HEK293T (cell line): ENCODE measurements at regions not wholly inside any gene's neighbourhood (a gene's known extent, or its start where the extent isn't known, plus 50 kb on each side); places are given as distances from the start of the nearest gene placed in this dataset.

Experiments
- CTCF ChIA-PET: fragments of 350-600 bp; formaldehyde crosslinking; extraction: SDS; loops from one replicate; lab custom pipeline; 2021; ENCODE audit warnings: antibody characterized with exemption, inconsistent platforms; lab: Yijun Ruan, JAX
- POLR2A ChIA-PET: fragments of 350-600 bp; formaldehyde crosslinking; extraction: SDS; loops from one replicate; lab custom pipeline; 2020; ENCODE audit warnings: antibody characterized with exemption, inconsistent platforms; lab: Yijun Ruan, JAX
- DNase-seq: peaks from one replicate; pipeline ENCODE4 v3.0.0; 2012; ENCODE audit warnings: mixed read lengths; ENCODE audit errors: extremely low spot score
- ARNT ChIP-seq: fragments of 450-650 bp; IDR thresholded peaks from 2 replicates; pipeline ENCODE4 v1.6.1; 2017; ENCODE audit warnings: mild to moderate bottlenecking
- BHLHE40 ChIP-seq: fragments of 450-650 bp; IDR thresholded peaks from 2 replicates; pipeline ENCODE4 v1.6.1; 2016; ENCODE audit warnings: mild to moderate bottlenecking, moderate library complexity, borderline replicate concordance
- CTBP1 ChIP-seq: fragments of 450-650 bp; IDR thresholded peaks from 2 replicates; pipeline ENCODE4 v1.6.1; 2016; ENCODE audit warnings: borderline replicate concordance
- ELF4 ChIP-seq: fragments of 450-650 bp; IDR thresholded peaks from 2 replicates; pipeline ENCODE4 v1.6.1; 2017; ENCODE audit warnings: antibody characterized with exemption
- FOXA1 ChIP-seq: fragments of 450-650 bp; IDR thresholded peaks from 2 replicates; pipeline ENCODE4 v1.6.1; 2016; ENCODE audit warnings: mild to moderate bottlenecking
- FOXK2 ChIP-seq: fragments of 450-650 bp; IDR thresholded peaks from 2 replicates; pipeline ENCODE4 v1.6.1; 2016; ENCODE audit warnings: mild to moderate bottlenecking
- FOXM1 ChIP-seq: fragments of 450-650 bp; IDR thresholded peaks from 2 replicates; pipeline ENCODE4 v1.6.1; 2017; ENCODE audit warnings: mild to moderate bottlenecking, borderline replicate concordance
- HDGF ChIP-seq: fragments of 450-650 bp; IDR thresholded peaks from 2 replicates; pipeline ENCODE4 v1.6.1; 2017; ENCODE audit warnings: antibody characterized with exemption, borderline replicate concordance
- L3MBTL2 ChIP-seq: fragments of 450-650 bp; conservative IDR thresholded peaks from 2 replicates; pipeline ENCODE4 v1.6.1; 2016; ENCODE audit warnings: mild to moderate bottlenecking
- LEF1 ChIP-seq: fragments of 450-650 bp; IDR thresholded peaks from 2 replicates; pipeline ENCODE4 v1.6.1; 2017; ENCODE audit warnings: mild to moderate bottlenecking, borderline replicate concordance
- NFRKB ChIP-seq: fragments of 450-650 bp; IDR thresholded peaks from 2 replicates; pipeline ENCODE4 v1.6.1; 2016; ENCODE audit warnings: mild to moderate bottlenecking, moderate library complexity
- SP1 ChIP-seq: fragments of 450-650 bp; IDR thresholded peaks from 2 replicates; pipeline ENCODE4 v1.6.1; 2017
- SUZ12 ChIP-seq: fragments of 450-650 bp; IDR thresholded peaks from 2 replicates; pipeline ENCODE4 v1.6.1; 2016; ENCODE audit warnings: mild to moderate bottlenecking
- TARDBP ChIP-seq: fragments of 450-650 bp; IDR thresholded peaks from 2 replicates; pipeline ENCODE4 v1.6.1; 2016
- ZNF384 ChIP-seq: fragments of 450-650 bp; IDR thresholded peaks from 2 replicates; pipeline ENCODE4 v1.6.1; 2016
- TF ChIP-seq, protein P1 (sequence below): fragments of 450-650 bp; IDR thresholded peaks from 2 replicates; pipeline ENCODE4 v1.6.1; 2016

GRCh38 chr5:56466136-56466816, 233.1 kb upstream of the ANKRD55 start:
- POLR2A ChIA-PET: no interaction called here
- TF ChIP-seq LEF1 (no peak), ELF4 (no peak), FOXK2 (no peak), BHLHE40 (no peak), ZNF384 (no peak), L3MBTL2 (no peak), SUZ12 (no peak), HDGF (no peak), ARNT (no peak), TARDBP (no peak), SP1 (no peak), FOXM1 (no peak), NFRKB (no peak), CTBP1 (no peak), FOXA1 (no peak)
- TF ChIP-seq, protein P1, sequence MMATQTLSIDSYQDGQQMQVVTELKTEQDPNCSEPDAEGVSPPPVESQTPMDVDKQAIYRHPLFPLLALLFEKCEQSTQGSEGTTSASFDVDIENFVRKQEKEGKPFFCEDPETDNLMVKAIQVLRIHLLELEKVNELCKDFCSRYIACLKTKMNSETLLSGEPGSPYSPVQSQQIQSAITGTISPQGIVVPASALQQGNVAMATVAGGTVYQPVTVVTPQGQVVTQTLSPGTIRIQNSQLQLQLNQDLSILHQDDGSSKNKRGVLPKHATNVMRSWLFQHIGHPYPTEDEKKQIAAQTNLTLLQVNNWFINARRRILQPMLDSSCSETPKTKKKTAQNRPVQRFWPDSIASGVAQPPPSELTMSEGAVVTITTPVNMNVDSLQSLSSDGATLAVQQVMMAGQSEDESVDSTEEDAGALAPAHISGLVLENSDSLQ: no peak
- CTCF ChIA-PET: no interaction called here
- no peak for DNase-seq

DNA sequence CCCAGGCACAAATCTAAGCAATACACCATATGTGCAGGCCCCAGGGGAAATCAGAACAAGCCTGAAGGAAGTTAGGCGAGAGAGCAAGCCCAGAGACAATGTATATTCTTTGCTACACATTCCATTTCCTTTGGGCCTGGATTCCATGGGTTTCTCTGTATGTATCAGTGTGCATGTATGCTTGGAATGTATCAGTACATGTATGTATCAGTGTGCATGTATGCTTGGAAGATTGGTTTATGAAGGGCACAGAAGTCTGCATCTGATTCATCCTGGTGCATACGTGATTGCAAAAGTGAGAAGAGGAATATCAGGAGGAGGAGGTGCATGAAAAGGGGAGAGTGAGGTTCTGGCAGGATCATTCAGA, 232.6 kb upstream of the ANKRD55 start:
- CTCF ChIA-PET: no interaction called here
- TF ChIP-seq ZNF384 (no peak), HDGF (no peak), L3MBTL2 (no peak), TARDBP (no peak), LEF1 (no peak), SUZ12 (no peak), ELF4 (no peak), FOXK2 (no peak)
- TF ChIP-seq, protein P1: no peak
- DNase-seq: no peak
- POLR2A ChIA-PET: no interaction called here

GRCh38 chr5:56464935-56465768, 232.0 kb upstream of the ANKRD55 start:
- TF ChIP-seq, protein P1: no peak
- TF ChIP-seq LEF1 (no peak), TARDBP (no peak), L3MBTL2 (no peak), FOXM1 (no peak), FOXK2 (no peak), ELF4 (no peak), CTBP1 (no peak), NFRKB (no peak), ARNT (no peak), SUZ12 (no peak), BHLHE40 (no peak), SP1 (no peak), HDGF (no peak), FOXA1 (no peak), ZNF384 (no peak)
- ChIA-PET CTCF (no interaction called here), POLR2A (no interaction called here)
- DNase-seq: no peak

GRCh38 chr5:56463944-56464571, 230.9 kb upstream of the ANKRD55 start:
- CTCF ChIA-PET: no interaction called here
- no peak for DNase-seq
- POLR2A ChIA-PET: no interaction called here

GRCh38 chr5:56461584-56461983, 228.5 kb upstream of the ANKRD55 start:
- no peak for DNase-seq
- ChIA-PET POLR2A (no interaction called here), CTCF (no interaction called here)
- TF ChIP-seq ELF4 (no peak), FOXK2 (no peak), SUZ12 (no peak), ARNT (no peak), LEF1 (no peak), FOXM1 (no peak), L3MBTL2 (no peak), BHLHE40 (no peak)

More at GRCh38 chr5:56463944-56464571, 230.9 kb upstream of the ANKRD55 start:
- TF ChIP-seq FOXA1 (no peak), FOXM1 (no peak)

DNA sequence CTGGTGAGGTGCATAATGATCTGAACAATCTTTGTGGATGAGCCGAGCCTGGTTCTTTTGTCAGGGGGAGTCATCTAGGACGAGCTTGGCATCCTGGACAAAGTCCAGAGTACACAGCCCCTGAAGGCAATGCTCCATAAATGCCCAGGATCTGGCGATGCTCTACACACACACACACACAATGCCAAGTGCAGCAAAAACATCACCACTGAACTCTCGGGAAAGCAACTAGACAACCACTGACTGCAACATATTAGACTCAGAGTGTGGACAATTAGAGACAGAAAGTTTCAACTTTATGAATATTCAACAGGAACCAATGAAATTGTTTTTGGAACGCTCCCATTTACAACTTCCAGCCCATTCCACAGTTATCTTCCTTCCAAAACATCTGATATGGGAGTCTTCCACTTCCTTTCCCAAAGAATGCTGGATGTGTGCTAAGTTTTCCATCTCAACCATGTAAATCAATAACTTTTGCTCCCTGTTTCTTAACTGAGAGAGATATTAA, 227.6 kb upstream of the ANKRD55 start:
- ChIA-PET CTCF (no interaction called here), POLR2A (no interaction called here)

More for the DNA sequence above, 227.6 kb upstream of the ANKRD55 start:
- no peak for DNase-seq
- TF ChIP-seq ELF4 (no peak), FOXM1 (no peak), NFRKB (no peak), BHLHE40 (no peak), HDGF (no peak), ARNT (no peak), L3MBTL2 (no peak), SUZ12 (no peak), CTBP1 (no peak), TARDBP (no peak)
